Fibroblast of lung (primary cell): ENCODE measurements at regions not wholly inside any gene's neighbourhood (a gene's known extent, or its start where the extent isn't known, plus 50 kb on each side); places are given as distances from the start of the nearest gene placed in this dataset.
A peak's percentile ranks its signal among the peaks of the same experiment; 100 is the strongest.

Source experiments
- DNase-seq, 2 donors: peaks; one replicate each; pipeline versions ENCODE4 v3.0.0 to v3.0.0-alpha.2; 2010; ENCODE audit warnings: low read depth in 2 of 2
- H2AFZ ChIP-seq: 2 replicates; pipeline ENCODE4 v1.5.1; 2012; ENCODE audit warnings: low read length, control low read depth, inconsistent platforms
- H3K27ac ChIP-seq: 2 replicates; pipeline ENCODE4 v1.5.1; 2011; ENCODE audit warnings: low read length, control low read depth; ENCODE audit not compliant: insufficient read depth
- H3K27me3 ChIP-seq: 2 replicates; pipeline ENCODE4 v1.5.1; 2011; ENCODE audit warnings: mild to moderate bottlenecking, low read length; ENCODE audit not compliant: control insufficient read depth, insufficient read depth
- H3K36me3 ChIP-seq: 2 replicates; pipeline ENCODE4 v1.5.1; 2011; ENCODE audit warnings: low read length; ENCODE audit not compliant: control insufficient read depth, insufficient read depth
- H3K4me1 ChIP-seq: 2 replicates; pipeline ENCODE4 v1.5.1; 2011; ENCODE audit warnings: low read length; ENCODE audit not compliant: control insufficient read depth, insufficient read depth; ENCODE audit errors: extremely low read depth
- H3K4me2 ChIP-seq: 2 replicates; pipeline ENCODE4 v1.5.1; 2011; ENCODE audit warnings: low read length, control low read depth; ENCODE audit not compliant: insufficient read depth; ENCODE audit errors: extremely low read depth
- H3K4me3 ChIP-seq, 4 experiments: fragments of 200-600 bp in 1 of 4; sonication (generic) in 1 of 4; replicated peaks in 1 of 4; 2 replicates each; pipeline ENCODE4 v1.5.1; 2011 to 2016; ENCODE audit warnings: low read length in 4 of 4, low read depth in 3 of 4, mild to moderate bottlenecking in 3 of 4, control low read depth in 2 of 4, inconsistent platforms in 1 of 4, mixed read lengths in 1 of 4; ENCODE audit not compliant: insufficient read depth in 1 of 4; ENCODE audit errors: control extremely low read depth in 1 of 4
- H3K79me2 ChIP-seq: 2 replicates; pipeline ENCODE4 v1.5.1; 2012; ENCODE audit warnings: mild to moderate bottlenecking, low read length, inconsistent platforms; ENCODE audit not compliant: control insufficient read depth, insufficient read depth
- H3K9ac ChIP-seq: 2 replicates; pipeline ENCODE4 v1.5.1; 2011; ENCODE audit warnings: mild to moderate bottlenecking, low read length, control low read depth; ENCODE audit not compliant: insufficient read depth
- H3K9me3 ChIP-seq: 2 replicates; pipeline ENCODE4 v1.5.1; 2012; ENCODE audit warnings: low read depth, low read length; ENCODE audit not compliant: control insufficient read depth, insufficient read depth
- H4K20me1 ChIP-seq: 2 replicates; pipeline ENCODE4 v1.5.1; 2011; ENCODE audit warnings: low read length; ENCODE audit not compliant: control insufficient read depth, insufficient read depth; ENCODE audit errors: extremely low read depth
- EZH2 ChIP-seq: IDR thresholded peaks from 2 replicates; pipeline ENCODE4 v1.5.1; 2012; ENCODE audit warnings: low read length, control low read depth, mild to moderate bottlenecking; ENCODE audit errors: missing control alignments
- TF ChIP-seq, protein P1 (sequence below), 2 donors: IDR thresholded peaks in 1 of 2; conservative IDR thresholded peaks in 1 of 2; 1 replicate in 1 of 2; 2 replicates in 1 of 2; pipeline ENCODE4 v1.5.1; 2011 to 2012; ENCODE audit warnings: low read length in 2 of 2, control low read depth in 1 of 2, inconsistent platforms in 1 of 2, low read depth in 1 of 2, mild to moderate bottlenecking in 1 of 2

- Histone ChIP-seq H3K27ac (no peak overlapping the region), H2AFZ (no peak overlapping the region), H3K27me3 (no peaks in the 10 kb centered on the region), H4K20me1 (no peaks in the 10 kb centered on the region), H3K36me3 (no peaks in the 10 kb centered on the region), H3K4me1 (no peaks in the 10 kb centered on the region), H3K4me3 (no peak overlapping the region), H3K9me3 (no peaks in the 10 kb centered on the region), H3K4me2 (no peak overlapping the region), H3K79me2 (no peaks in the 10 kb centered on the region), H3K9ac (no peak overlapping the region)
- DNase-seq = no peak
- TF ChIP-seq, protein P1, sequence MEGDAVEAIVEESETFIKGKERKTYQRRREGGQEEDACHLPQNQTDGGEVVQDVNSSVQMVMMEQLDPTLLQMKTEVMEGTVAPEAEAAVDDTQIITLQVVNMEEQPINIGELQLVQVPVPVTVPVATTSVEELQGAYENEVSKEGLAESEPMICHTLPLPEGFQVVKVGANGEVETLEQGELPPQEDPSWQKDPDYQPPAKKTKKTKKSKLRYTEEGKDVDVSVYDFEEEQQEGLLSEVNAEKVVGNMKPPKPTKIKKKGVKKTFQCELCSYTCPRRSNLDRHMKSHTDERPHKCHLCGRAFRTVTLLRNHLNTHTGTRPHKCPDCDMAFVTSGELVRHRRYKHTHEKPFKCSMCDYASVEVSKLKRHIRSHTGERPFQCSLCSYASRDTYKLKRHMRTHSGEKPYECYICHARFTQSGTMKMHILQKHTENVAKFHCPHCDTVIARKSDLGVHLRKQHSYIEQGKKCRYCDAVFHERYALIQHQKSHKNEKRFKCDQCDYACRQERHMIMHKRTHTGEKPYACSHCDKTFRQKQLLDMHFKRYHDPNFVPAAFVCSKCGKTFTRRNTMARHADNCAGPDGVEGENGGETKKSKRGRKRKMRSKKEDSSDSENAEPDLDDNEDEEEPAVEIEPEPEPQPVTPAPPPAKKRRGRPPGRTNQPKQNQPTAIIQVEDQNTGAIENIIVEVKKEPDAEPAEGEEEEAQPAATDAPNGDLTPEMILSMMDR (conservative IDR thresholded peaks at IDR 0.05 in 1 of 2, IDR thresholded peaks at IDR 0.05 in 1 of 2; ENCODE audit: low read depth in 1 of 2, low read length in 2 of 2) = no peak
- TF ChIP-seq EZH2 = no peak
These were observed 199.5 kb downstream of the SUCLA2 start for GRCh38 chr13:47801555-47801954.

DNA sequence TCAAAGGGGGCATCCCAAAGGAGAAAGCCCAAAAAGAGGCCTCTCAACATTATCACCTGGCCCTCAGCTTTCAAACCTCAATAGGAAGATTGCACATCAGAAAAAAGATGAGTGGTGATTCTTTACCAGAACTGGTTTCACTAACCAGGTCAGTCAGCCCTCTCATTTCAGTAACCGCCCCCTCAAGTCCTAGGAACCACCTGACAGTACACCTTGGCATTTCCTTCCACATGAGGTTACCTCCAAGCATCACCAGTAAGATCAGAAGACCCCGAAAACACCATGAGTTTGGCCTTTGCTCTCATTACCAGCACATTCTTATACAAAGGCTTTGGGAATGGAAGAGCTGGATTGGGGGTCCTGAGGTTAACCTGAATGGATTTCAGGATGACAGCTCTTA lies 200.5 kb downstream of the SUCLA2 start:
- no peak overlapping the region for H3K9ac ChIP-seq
- no peaks in the 10 kb centered on the region for H4K20me1 ChIP-seq
- no peak overlapping the region for H3K4me2 ChIP-seq
- no peaks in the 10 kb centered on the region for H3K79me2 ChIP-seq
- H3K27me3 ChIP-seq = no peaks in the 10 kb centered on the region
- no peak overlapping the region for H3K27ac ChIP-seq
- no peaks in the 10 kb centered on the region for H3K36me3 ChIP-seq
- H3K9me3 ChIP-seq = no peaks in the 10 kb centered on the region
- TF ChIP-seq, protein P1 (conservative IDR thresholded peaks at IDR 0.05 in 1 of 2, IDR thresholded peaks at IDR 0.05 in 1 of 2; ENCODE audit: low read depth in 1 of 2, low read length in 2 of 2) = no peak
- no peak for TF ChIP-seq EZH2
- H3K4me1 ChIP-seq = no peaks in the 10 kb centered on the region
- H3K4me3 ChIP-seq = no peak overlapping the region
- H2AFZ ChIP-seq = no peak overlapping the region
- no peak for DNase-seq

DNA sequence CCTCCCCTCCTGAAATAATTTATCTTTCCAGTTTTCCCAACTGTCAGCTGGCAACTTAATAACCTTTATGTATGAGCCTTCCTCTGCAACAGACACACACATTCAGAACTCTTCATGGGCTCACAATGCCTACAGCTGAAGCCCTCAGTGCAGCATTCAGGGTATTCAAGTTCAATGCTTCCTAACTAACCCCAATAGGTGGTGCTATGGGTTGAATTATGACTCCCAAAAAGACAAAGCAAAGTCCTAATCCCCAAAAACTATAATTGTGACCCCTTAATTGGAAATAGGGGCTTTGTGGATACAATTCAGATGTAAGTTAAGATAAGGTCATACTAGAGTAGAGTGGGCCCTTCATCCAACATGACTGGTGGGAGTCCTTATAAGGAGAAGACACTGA lies 202.2 kb downstream of the SUCLA2 start:
- no peak overlapping the region for H3K9ac ChIP-seq
- no peak overlapping the region for H3K4me2 ChIP-seq
- no peaks in the 10 kb centered on the region for H3K36me3 ChIP-seq
- TF ChIP-seq, protein P1 (conservative IDR thresholded peaks at IDR 0.05 in 1 of 2, IDR thresholded peaks at IDR 0.05 in 1 of 2; ENCODE audit: low read depth in 1 of 2, low read length in 2 of 2) = peak; percentile 41 to 44
- TF ChIP-seq EZH2 = no peak
- peak; percentile 7 to 40 for DNase-seq
- H3K79me2 ChIP-seq = no peaks in the 10 kb centered on the region
- no peak overlapping the region for H2AFZ ChIP-seq
- H3K27ac ChIP-seq = no peak overlapping the region
- no peaks in the 10 kb centered on the region for H4K20me1 ChIP-seq
- no peaks in the 10 kb centered on the region for H3K9me3 ChIP-seq
- no peaks in the 10 kb centered on the region for H3K27me3 ChIP-seq
- no peaks in the 10 kb centered on the region for H3K4me1 ChIP-seq
- H3K4me3 ChIP-seq = no peak overlapping the region
